GM10266 (cell line): ENCODE measurements at regions not wholly inside any gene's neighbourhood (a gene's known extent, or its start where the extent isn't known, plus 50 kb on each side); places are given as distances from the start of the nearest gene placed in this dataset.

Source experiments
- DNase-seq: peaks from one replicate; pipeline ENCODE4 v3.0.0; 2012; ENCODE audit errors: extremely low spot score
- CTCF ChIP-seq: IDR thresholded peaks from 2 replicates; pipeline ENCODE4 v1.5.1; 2012; ENCODE audit warnings: mild to moderate bottlenecking, low read depth; ENCODE audit not compliant: control insufficient read depth, insufficient read depth; ENCODE audit errors: missing control alignments

- TF ChIP-seq CTCF, result no peak
- DNase-seq, result no peak
These were observed 402.3 kb upstream of the CHD1 start for GRCh38 chr5:99331061-99331460.

GRCh38 chr5:99320436-99320835, 391.6 kb upstream of the CHD1 start:
- no peak for DNase-seq
- no peak for TF ChIP-seq CTCF

- DNase-seq, result no peak
- no peak for TF ChIP-seq CTCF
These were observed 388.3 kb upstream of the CHD1 start for GRCh38 chr5:99317136-99317535.

GRCh38 chr5:99316484-99316883, 387.7 kb upstream of the CHD1 start:
- no peak for DNase-seq
- no peak for TF ChIP-seq CTCF

GRCh38 chr5:99315413-99316183, 386.8 kb upstream of the CHD1 start:
- no peak for DNase-seq
- TF ChIP-seq CTCF, result no peak

GRCh38 chr5:99314721-99315120, 385.9 kb upstream of the CHD1 start:
- no peak for DNase-seq
- TF ChIP-seq CTCF, result no peak

- no peak for DNase-seq
- TF ChIP-seq CTCF, result no peak
These were observed 379.3 kb upstream of the CHD1 start for GRCh38 chr5:99308131-99308530.
